HEK293T (cell line): ENCODE measurements at regions not wholly inside any gene's neighbourhood (a gene's known extent, or its start where the extent isn't known, plus 50 kb on each side); places are given as distances from the start of the nearest gene placed in this dataset.

Experiments
- BHLHE40 ChIP-seq: fragments of 450-650 bp; IDR thresholded peaks from 2 replicates; pipeline ENCODE4 v1.6.1; 2016; ENCODE audit warnings: mild to moderate bottlenecking, moderate library complexity, borderline replicate concordance
- ELF4 ChIP-seq: fragments of 450-650 bp; IDR thresholded peaks from 2 replicates; pipeline ENCODE4 v1.6.1; 2017; ENCODE audit warnings: antibody characterized with exemption
- FOXA1 ChIP-seq: fragments of 450-650 bp; IDR thresholded peaks from 2 replicates; pipeline ENCODE4 v1.6.1; 2016; ENCODE audit warnings: mild to moderate bottlenecking
- FOXM1 ChIP-seq: fragments of 450-650 bp; IDR thresholded peaks from 2 replicates; pipeline ENCODE4 v1.6.1; 2017; ENCODE audit warnings: mild to moderate bottlenecking, borderline replicate concordance
- LEF1 ChIP-seq: fragments of 450-650 bp; IDR thresholded peaks from 2 replicates; pipeline ENCODE4 v1.6.1; 2017; ENCODE audit warnings: mild to moderate bottlenecking, borderline replicate concordance
- NFRKB ChIP-seq: fragments of 450-650 bp; IDR thresholded peaks from 2 replicates; pipeline ENCODE4 v1.6.1; 2016; ENCODE audit warnings: mild to moderate bottlenecking, moderate library complexity
- SP1 ChIP-seq: fragments of 450-650 bp; IDR thresholded peaks from 2 replicates; pipeline ENCODE4 v1.6.1; 2017
- SUZ12 ChIP-seq: fragments of 450-650 bp; IDR thresholded peaks from 2 replicates; pipeline ENCODE4 v1.6.1; 2016; ENCODE audit warnings: mild to moderate bottlenecking
- TARDBP ChIP-seq: fragments of 450-650 bp; IDR thresholded peaks from 2 replicates; pipeline ENCODE4 v1.6.1; 2016

- TF ChIP-seq NFRKB (no peak), ELF4 (no peak), SP1 (no peak), TARDBP (no peak), FOXA1 (no peak), BHLHE40 (no peak), SUZ12 (no peak), FOXM1 (no peak), LEF1 (no peak)
These were observed 1115.3 kb upstream of the IGFBP7 start for GRCh38 chr4:58225460-58225859.
